Endometrium (tissue), 2 donors: ENCODE measurements at regions not wholly inside any gene's neighbourhood (a gene's known extent, or its start where the extent isn't known, plus 50 kb on each side); places are given as distances from the start of the nearest gene placed in this dataset.
"Not testable (repeated sequence)": the region's sequence is repeated elsewhere in the genome, so short reads cannot be mapped to it uniquely, and the experiment has no call there.

Experiments
- FAIRE-seq: peaks from 2 replicates; lab custom pipeline; 2012; peaks lifted over from hg19 to GRCh38; lab: Jason Lieb, UNC
- donor health status: control.
- donor health status: control.

DNA sequence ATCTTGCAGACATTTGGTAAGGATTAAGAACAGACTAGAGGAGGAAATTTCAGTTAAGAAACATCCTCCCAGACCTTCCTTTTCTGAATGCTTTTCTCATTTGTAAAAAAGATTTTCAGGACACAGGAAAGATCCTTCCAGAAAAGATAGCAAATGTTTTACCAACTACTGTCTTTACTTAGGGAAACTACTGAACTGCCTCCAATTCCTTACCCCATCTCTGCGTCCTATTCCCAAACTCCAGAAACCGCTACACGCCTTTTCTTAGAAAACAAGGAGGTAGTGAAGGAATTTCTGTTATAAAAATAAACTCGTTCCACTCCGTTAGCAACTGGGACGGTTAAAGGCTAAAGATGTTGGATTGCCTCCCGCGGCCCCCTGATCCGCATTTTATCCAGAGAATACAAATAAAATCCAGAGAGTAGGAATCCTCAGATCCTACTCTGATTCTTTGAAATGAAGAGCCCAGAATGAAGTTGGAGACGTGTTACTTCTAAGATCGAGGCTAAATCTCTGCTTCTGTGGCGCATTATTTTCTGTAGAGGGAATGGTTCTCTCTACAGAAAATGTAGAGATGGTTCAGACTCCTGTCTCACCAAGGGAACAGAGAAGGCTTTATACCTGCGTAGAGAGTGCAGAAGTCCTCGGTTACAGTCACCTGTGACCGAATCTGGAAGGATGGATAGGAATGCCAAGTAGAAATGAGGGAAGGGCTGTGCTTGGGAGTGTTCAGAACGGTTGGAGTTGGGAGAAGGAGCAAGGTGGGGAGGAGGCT, 133.0 kb downstream of the GPX5 start:
- no peak for FAIRE-seq

GRCh38 chr6:28659250-28659566, 133.5 kb downstream of the GPX5 start:
- no peak for FAIRE-seq

DNA sequence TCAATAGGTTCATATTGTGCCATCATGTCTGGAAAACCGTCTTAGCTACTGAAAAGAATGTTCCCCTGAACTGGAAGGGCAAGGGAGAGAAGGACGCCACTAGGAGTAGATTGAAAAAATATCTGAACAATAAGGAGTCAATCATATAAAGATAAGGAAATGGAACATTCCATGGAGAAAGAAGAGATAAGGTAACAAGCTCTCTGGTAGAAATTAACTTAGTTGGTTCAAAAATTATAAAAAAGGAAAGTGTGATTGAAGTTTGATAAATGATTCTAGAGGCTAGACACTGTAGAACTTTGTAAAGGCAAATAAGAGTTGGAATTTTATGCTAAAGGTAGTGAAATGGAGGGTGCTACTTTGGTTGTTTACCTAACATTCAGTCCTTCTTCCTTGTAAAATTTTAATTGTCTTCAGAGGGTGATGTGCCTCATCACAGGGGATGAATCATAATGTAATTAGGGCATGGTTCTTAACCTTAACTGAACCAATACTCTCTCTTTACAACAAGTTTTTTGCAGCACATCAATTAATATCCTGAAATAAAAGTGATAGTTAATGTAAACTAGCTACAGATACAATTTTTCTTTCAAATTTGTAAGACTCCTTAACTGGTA, 135.5 kb downstream of the GPX5 start:
- FAIRE-seq: no peak

DNA sequence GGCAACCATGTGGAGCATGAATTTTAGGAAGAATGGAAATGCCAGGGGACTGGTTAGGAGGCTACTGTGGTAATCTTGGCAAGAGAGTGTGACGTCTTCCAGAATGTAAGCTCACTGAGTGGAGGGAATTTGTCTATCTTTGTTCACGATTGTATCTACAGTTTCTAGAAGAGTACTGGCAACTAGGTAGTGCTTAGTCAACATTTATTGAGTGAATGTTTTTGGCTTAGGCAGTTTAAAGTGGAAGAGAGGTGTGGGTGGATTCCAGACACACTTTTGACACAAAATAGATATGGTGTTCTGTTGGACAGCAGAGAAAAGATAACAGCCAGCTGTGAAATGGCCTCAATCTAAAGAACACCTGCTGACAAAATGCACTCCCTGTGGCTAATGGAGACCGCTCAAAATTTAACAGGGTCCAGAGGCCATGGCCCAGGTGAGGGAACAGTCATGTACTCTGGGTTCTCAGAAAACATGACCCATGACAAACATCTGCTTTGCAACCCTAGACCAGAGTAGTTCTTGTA, 139.3 kb downstream of the GPX5 start:
- FAIRE-seq: no peak

- FAIRE-seq: no peak
These were observed 147.7 kb downstream of the GPX5 start for GRCh38 chr6:28673417-28673786.

- no peak for FAIRE-seq
These were observed 148.3 kb downstream of the GPX5 start for GRCh38 chr6:28673787-28674671.

DNA sequence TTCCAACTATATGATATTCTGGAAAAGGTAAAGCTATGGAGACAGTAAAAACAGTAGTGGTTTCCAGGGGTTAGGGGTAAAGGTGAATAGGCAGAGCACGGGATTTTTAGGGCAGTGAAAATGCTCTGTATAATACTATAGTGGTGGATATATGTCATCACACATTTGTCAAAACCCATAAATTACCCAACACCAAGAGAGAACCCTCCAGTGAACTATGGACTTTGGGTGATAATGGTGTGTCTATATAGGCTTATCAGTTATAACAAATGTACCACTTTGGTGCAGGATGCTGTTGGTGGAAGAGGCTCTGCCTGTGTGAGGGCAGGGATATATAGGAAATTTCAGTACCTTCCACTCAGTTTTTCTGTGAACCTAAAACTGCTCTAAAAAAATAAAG, 149.9 kb downstream of the GPX5 start:
- FAIRE-seq: no peak

DNA sequence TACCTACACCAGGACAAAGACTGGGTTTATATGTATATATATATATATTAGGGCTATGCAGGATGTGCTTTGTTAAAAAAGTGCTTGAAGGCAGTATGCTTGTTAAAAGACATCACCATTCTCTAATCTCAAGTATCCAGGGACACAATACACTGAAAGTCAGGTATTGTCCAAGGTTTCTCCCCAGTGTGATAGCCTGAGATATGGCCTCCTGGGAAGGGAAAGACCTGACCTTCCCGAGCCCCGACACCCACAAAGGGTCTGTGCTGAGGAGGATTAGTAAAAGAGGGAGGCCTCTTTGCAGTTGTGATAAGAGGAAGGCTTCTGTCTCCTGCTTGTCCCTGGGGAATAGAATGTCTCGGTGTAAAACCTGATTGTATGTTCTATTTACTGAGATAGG, 156.9 kb downstream of the GPX5 start:
- no peak for FAIRE-seq

DNA sequence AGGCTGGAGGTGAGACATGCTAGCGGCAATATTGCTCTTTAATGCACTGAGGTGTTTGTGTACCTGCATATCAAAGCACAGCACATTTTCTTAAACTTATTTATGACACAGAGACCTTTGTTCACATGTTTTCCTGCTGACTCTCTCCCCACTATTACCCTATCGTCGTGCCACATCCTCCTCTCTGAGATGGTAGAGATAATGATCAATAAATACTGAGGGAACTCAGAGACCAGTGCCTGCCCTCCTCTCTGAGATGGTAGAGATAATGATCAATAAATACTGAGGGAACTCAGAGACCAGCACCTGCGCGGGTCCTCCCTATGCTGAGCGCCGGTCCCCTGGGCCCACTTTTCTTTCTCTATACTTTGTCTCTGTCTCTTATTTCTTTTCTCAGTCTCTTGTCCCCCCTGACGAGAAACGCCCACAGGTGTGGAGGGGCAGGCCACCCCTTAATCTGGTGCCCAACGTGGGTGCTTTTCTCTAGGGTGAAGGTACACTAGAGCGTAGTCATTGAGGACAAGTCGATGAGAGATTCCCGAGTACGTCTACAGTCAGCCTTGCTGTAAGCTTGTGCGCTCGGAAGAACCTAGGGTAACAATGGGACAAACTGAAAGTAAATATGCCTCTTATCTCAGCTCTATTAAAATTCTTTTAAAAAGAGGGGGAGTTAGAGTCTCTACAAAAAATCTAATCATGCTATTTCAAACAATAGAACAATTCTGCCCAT, 157.4 kb downstream of the GPX5 start:
- FAIRE-seq: not testable (repeated sequence)

- no peak for FAIRE-seq
These were observed 158.4 kb downstream of the GPX5 start for GRCh38 chr6:28683945-28684538.

DNA sequence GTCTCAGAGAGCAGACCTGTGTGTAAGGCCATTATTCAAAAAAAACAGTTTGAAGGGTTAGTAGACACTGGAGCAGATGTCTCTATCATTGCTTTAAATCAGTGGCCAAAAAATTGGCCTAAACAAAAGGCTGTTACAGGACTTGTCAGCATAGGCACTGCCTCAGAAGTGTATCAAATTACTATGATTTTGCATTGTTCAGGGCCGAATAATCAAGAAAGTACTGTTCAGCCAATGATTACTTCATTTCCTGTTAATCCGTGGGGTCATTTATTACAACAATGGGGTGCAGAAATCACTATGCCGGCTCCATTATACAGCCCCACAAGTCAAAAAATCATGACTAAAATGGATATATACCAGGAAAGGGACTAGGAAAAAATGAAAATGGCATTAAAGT, 160.3 kb downstream of the GPX5 start:
- not testable (repeated sequence) for FAIRE-seq

DNA sequence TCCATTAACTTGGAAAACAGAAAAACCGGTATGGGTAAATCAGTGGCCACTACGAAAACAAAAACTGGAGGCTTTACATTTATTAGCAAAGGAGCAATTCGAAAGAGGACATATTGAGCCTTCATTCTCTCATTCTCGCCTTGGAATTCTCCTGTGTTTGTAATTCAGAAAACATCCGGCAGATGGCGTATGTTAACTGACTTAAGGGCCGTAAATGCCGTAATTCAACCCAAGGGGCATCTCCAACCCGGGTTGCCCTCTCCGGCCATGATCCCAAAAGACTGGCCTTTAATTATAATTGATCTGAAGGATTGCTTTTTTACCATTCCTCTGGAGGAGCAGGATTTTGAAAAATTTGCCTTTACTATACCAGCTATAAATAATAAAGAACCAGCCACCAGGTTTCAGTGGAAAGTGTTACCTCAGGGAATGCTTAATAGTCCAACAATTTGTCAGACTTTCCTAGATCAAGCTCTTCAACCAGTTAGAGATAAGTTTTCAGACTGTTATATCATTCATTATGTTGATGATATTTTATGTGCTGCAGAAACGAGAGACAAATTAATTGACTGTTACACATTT, 160.9 kb downstream of the GPX5 start:
- not testable (repeated sequence) for FAIRE-seq

DNA sequence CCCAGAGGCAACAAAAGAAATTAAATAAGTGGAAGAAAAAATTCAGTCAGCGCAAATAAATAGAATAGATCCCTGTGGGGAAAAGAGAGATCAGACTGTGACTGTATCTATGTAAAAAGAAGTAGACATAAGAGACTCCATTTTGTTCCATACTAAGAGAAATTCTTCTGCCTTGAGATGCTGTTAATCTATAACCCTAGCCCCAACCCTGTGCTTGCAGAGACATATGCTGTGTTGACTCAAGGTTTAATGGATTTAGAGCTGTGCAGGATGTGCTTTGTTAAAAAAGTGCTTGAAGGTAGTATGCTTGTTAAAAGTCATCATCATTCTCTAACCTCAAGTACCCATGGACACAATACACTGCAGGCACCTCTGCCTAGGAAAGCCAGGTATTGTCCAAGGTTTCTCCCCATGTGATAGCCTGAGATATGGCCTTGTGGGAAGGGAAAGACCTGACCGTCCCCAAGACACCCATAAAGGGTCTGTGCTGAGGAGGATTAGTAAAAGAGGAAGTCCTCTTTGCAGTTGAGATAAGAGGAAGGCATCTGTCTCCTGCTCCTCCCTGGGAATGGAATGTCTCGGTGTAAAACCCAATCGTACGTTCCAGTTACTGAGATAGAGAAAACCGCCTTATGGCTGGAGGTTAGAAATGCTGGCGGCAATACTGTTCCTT, 161.8 kb downstream of the GPX5 start:
- FAIRE-seq: not testable (repeated sequence)

GRCh38 chr6:28691991-28692390, 166.3 kb downstream of the GPX5 start:
- FAIRE-seq: not testable (repeated sequence)

DNA sequence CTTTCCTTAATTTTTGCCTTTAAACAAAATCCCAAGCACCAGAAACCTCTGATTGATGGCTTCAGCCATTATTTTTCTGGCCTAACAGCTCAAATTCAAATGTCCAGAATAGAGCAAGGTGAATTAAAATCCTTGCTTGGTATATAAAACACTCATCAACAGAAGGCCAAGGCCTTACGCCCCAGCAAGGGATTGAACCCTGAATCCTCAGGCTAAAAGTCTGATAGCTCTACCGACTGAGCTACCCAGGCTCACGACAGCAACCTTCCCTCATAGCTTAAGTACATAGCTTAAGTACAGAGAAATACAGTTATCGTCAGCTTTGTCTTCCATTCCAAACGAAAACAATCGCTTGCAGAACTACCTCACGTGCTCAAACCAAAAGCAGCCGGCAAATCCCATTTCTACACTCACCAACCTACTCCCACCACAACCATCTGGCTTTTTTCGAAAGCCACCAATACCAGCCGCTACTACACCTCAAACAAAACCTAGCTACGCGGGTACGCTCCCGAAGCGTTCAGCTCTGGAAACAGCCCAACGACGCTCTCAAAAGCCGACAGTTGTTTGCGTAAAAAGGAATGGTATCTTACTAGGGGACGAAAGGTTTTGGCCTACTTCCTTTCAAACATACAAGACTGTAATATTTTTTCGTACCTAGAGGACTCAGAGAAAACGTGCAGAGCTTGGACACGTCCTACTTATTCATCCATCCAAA, 167.5 kb downstream of the GPX5 start:
- no peak for FAIRE-seq

- FAIRE-seq: no peak
These were observed 168.2 kb downstream of the GPX5 start for GRCh38 chr6:28693751-28694443.

DNA sequence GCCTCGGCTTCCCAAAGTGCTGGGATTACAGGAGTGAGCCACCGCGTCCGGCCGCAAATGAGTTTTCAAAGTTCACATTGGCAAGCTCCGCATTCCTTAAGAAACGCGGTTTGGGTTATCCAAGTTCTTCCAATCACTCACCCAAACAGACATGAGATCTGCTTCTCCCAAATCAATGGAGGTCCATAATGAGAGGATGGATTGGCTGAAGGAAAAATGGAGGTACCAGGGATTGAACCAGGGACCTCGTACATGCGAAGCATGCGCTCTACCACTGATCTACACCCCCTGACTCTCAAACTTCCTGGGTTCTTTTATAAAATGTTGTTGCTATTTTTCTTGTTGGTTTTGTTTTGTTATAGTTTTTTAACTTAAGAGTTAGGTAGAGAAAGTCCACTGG, 170.0 kb downstream of the GPX5 start:
- FAIRE-seq: no peak

GRCh38 chr6:28696167-28696566, 170.5 kb downstream of the GPX5 start:
- FAIRE-seq: no peak

- FAIRE-seq: no peak
These were observed 171.0 kb downstream of the GPX5 start for GRCh38 chr6:28696682-28697081.
